Transverse colon (tissue), 4 donors: ENCODE measurements at regions not wholly inside any gene's neighbourhood (a gene's known extent, or its start where the extent isn't known, plus 50 kb on each side); places are given as distances from the start of the nearest gene placed in this dataset.
"Not testable (repeated sequence)": the region's sequence is repeated elsewhere in the genome, so short reads cannot be mapped to it uniquely, and the experiment has no call there.

ENCODE experiments used
- DNase-seq: peaks from one replicate; pipeline ENCODE4 v3.0.0-alpha.2; 2019
- H3K27ac ChIP-seq, 4 donors: fragments of 200-600 bp; sonication (generic); 2 replicates each; pipeline ENCODE4 v1.5.1; 2016 to 2018; ENCODE audit warnings: inconsistent platforms in 4 of 4
- H3K27me3 ChIP-seq: fragments of 200-600 bp; sonication (generic); 2 replicates; pipeline ENCODE4 v1.5.1; 2017; ENCODE audit warnings: inconsistent platforms
- H3K36me3 ChIP-seq, 4 donors: fragments of 200-600 bp; sonication (generic); 2 replicates each; pipeline ENCODE4 v1.5.1; 2017 to 2019; ENCODE audit warnings: inconsistent platforms in 4 of 4
- H3K4me1 ChIP-seq, 4 donors: fragments of 200-600 bp; sonication (generic); 2 replicates each; pipeline ENCODE4 v1.5.1; 2017 to 2020; ENCODE audit warnings: inconsistent platforms in 4 of 4
- H3K4me3 ChIP-seq, 4 donors: fragments of 200-600 bp; sonication (generic); 1 replicate in 1 of 4; 2 replicates in 3 of 4; pipeline versions ENCODE4 v1.5.1 to v1.6.1; 2017 to 2019; ENCODE audit warnings: inconsistent platforms in 4 of 4
- H3K9me3 ChIP-seq, 2 donors: fragments of 200-600 bp; sonication (generic); 2 replicates each; pipeline ENCODE4 v1.5.1; 2017 to 2019; ENCODE audit warnings: inconsistent platforms in 2 of 2
- CTCF ChIP-seq, 5 experiments: fragments of 200-600 bp in 3 of 5; fragments of 450-650 bp in 2 of 5; sonication (generic) in 3 of 5; IDR thresholded peaks; 1 replicate in 2 of 5; 2 replicates in 3 of 5; pipeline ENCODE4 v1.5.1; 2016 to 2017; ENCODE audit warnings: antibody characterized with exemption in 5 of 5, inconsistent platforms in 3 of 5, mild to moderate bottlenecking in 2 of 5, moderate library complexity in 1 of 5
- EP300 ChIP-seq: sonication (generic); formaldehyde crosslinking; IDR thresholded peaks from one replicate; pipeline ENCODE4 v1.6.1; 2017; ENCODE audit warnings: antibody characterized with exemption, low read depth
- POLR2A ChIP-seq: fragments of 450-650 bp; IDR thresholded peaks from one replicate; pipeline ENCODE4 v1.6.1; 2016; ENCODE audit warnings: antibody characterized with exemption, mild to moderate bottlenecking, moderate library complexity
- POLR2AphosphoS5 ChIP-seq, 3 donors: sonication (generic); formaldehyde crosslinking; IDR thresholded peaks; one replicate each; pipeline ENCODE4 v1.6.1; 2016; ENCODE audit warnings: antibody characterized with exemption in 3 of 3
- WGBS, 2 donors: methylation state at CpG; one replicate each; pipeline ENCODE4 v1.1.5; 2018; ENCODE audit warnings: low coverage in 1 of 2; 5-methylcytosine and 5-hydroxymethylcytosine counted together
- in situ Hi-C, 4 donors: fragments of 200-750 bp; cut with MboI; loops; one replicate each; pipeline versions ENCODE4 v1.15.0 to v1.15.1; 2017; ENCODE audit warnings: low sequenced_read_pairs in 3 of 4, low pct_ligation_motif_present in 1 of 4, low pct_unique_long_range_greater_than_20kb in 1 of 4
- intact Hi-C: fragments of 100-400 bp; cut with DNase I; formaldehyde crosslinking; loops from one replicate; pipeline ENCODE4 v1.15.1; 2023; ENCODE audit warnings: low total_unique reads

DNA sequence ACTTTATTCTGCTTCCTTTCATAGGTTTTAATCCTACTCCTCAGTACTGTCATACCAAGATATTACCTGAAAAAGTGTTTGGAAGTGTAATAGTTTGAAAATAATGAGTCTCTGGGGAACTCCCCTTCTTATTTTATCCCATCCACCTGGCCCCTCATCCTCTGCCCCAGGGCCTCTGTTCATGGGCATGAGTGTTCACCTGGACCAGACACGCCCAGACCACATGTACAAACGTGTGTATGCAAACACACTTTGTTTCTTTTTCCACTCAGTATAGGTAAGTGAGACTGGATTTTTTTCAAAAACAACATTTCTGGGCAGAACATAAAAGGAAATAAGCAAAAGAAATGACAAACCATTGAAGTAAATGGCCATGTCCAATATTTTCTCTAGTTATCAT is 62.1 kb upstream of the THSD7B start:
- in situ Hi-C loops (no loop called here), intact Hi-C loops (no loop called here)
- Histone ChIP-seq H3K9me3 (no peaks in the 10 kb centered on the region), H3K4me1 (no peaks in the 10 kb centered on the region), H3K27me3 (no peaks in the 10 kb centered on the region), H3K4me3 (no peak overlapping the region), H3K36me3 (no peaks in the 10 kb centered on the region), H3K27ac (no peak overlapping the region)
- DNase-seq: no peak
- TF ChIP-seq CTCF (IDR thresholded peaks at IDR 0.05) (no peak), POLR2AphosphoS5 (IDR thresholded peaks at IDR 0.05) (no peak), EP300 (no peak), POLR2A (no peak)
- 42% methylated on average over 2 of the region's 2 CpGs; no CpG with 5 or more reads in 1 of the 2 donors for WGBS, 2 donors

DNA sequence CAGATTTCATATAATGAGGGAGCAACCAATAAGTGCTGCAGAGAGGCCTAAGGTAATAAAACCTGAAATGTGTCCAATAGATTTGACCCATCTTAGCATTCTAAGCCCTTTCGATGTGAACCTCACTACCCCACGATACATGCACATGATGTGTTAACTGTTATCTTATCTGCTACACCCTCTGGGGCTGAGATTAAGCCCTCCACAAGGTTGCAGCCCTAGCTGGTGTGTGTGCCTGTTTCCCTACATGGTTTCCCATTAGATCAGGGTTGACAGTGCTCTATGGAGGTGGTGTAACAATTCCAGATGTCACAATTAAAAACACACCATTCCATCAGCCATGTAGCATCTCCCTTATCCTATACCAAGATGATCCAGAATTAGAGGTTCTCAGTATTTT is 68.9 kb upstream of the THSD7B start:
- H3K36me3 ChIP-seq: no peaks in the 10 kb centered on the region
- TF ChIP-seq POLR2AphosphoS5 (IDR thresholded peaks at IDR 0.05) (no peak), CTCF (IDR thresholded peaks at IDR 0.05) (no peak), EP300 (no peak), POLR2A (no peak)
- H3K4me3 ChIP-seq: no peak overlapping the region
- intact Hi-C loops: no loop called here
- 80 to 85% methylated on average over 2 of the region's 2 CpGs for WGBS, 2 donors
- no peak overlapping the region for H3K27ac ChIP-seq
- H3K4me1 ChIP-seq: no peaks in the 10 kb centered on the region
- H3K9me3 ChIP-seq: no peaks in the 10 kb centered on the region
- in situ Hi-C loops: no loop called here
- DNase-seq: no peak
- H3K27me3 ChIP-seq: no peaks in the 10 kb centered on the region

GRCh38 chr2:136693966-136694365 is 71.4 kb upstream of the THSD7B start:
- H3K4me1 ChIP-seq: no peaks in the 10 kb centered on the region
- 69% methylated on average over 5 of the region's 5 CpGs; no CpG with 5 or more reads in 1 of the 2 donors for WGBS, 2 donors
- intact Hi-C loops: no loop called here
- H3K9me3 ChIP-seq: no peaks in the 10 kb centered on the region
- TF ChIP-seq POLR2AphosphoS5 (IDR thresholded peaks at IDR 0.05): no peak
- no peak overlapping the region for H3K4me3 ChIP-seq
- DNase-seq: no peak
- in situ Hi-C loops: no loop called here
- no peaks in the 10 kb centered on the region for H3K27me3 ChIP-seq
- no peak overlapping the region for H3K27ac ChIP-seq
- no peaks in the 10 kb centered on the region for H3K36me3 ChIP-seq

GRCh38 chr2:136680079-136680478 is 85.3 kb upstream of the THSD7B start:
- H3K4me3 ChIP-seq, intact Hi-C loops, H3K36me3 ChIP-seq, H3K27me3 ChIP-seq, DNase-seq, H3K9me3 ChIP-seq, H3K4me1 ChIP-seq, H3K27ac ChIP-seq, in situ Hi-C loops: not testable (repeated sequence)
- 51 to 55% methylated on average over 1 of the region's 1 CpG for WGBS, 2 donors

GRCh38 chr2:136665736-136666135 is 99.6 kb upstream of the THSD7B start:
- H3K9me3 ChIP-seq: no peaks in the 10 kb centered on the region
- WGBS, 2 donors: 51 to 53% methylated on average over 3 of the region's 3 CpGs
- DNase-seq: no peak
- no peaks in the 10 kb centered on the region for H3K4me1 ChIP-seq
- in situ Hi-C loops: no loop called here
- no peak overlapping the region for H3K27ac ChIP-seq
- no peaks in the 10 kb centered on the region for H3K27me3 ChIP-seq
- no peaks in the 10 kb centered on the region for H3K36me3 ChIP-seq
- TF ChIP-seq POLR2AphosphoS5 (IDR thresholded peaks at IDR 0.05) (no peak), EP300 (no peak), POLR2A (no peak), CTCF (IDR thresholded peaks at IDR 0.05) (no peak)
- H3K4me3 ChIP-seq: no peak overlapping the region
- intact Hi-C loops: no loop called here
